GM18909 (cell line): ENCODE measurements at regions not wholly inside any gene's neighbourhood (a gene's known extent, or its start where the extent isn't known, plus 50 kb on each side); places are given as distances from the start of the nearest gene placed in this dataset.

ENCODE experiments used
- ATAC-seq: cut with Tn5 transposase; IDR thresholded peaks from one replicate; pipeline ENCODE4 v1.9.1; 2021; ENCODE audit warnings: mild to moderate bottlenecking; ENCODE audit not compliant: unreplicated experiment, poor library complexity

GRCh38 chr5:4042311-4042710 lies 446.7 kb downstream of the IRX1 start:
- no peak for ATAC-seq

- no peak for ATAC-seq
Observed at GRCh38 chr5:4043135-4043534, 447.5 kb downstream of the IRX1 start.

- no peak for ATAC-seq
Observed at GRCh38 chr5:4044881-4045280, 449.2 kb downstream of the IRX1 start.

- no peak for ATAC-seq
Observed at GRCh38 chr5:4048398-4048797, 452.8 kb downstream of the IRX1 start.

GRCh38 chr5:4050203-4050602 lies 454.6 kb downstream of the IRX1 start:
- ATAC-seq, result no peak

GRCh38 chr5:4053136-4053535 lies 457.5 kb downstream of the IRX1 start:
- no peak for ATAC-seq

GRCh38 chr5:4054092-4054491 lies 458.5 kb downstream of the IRX1 start:
- ATAC-seq, result no peak

GRCh38 chr5:4058899-4059298 lies 463.3 kb downstream of the IRX1 start:
- no peak for ATAC-seq

GRCh38 chr5:4065472-4066320 lies 470.1 kb downstream of the IRX1 start:
- no peak for ATAC-seq

GRCh38 chr5:4068171-4068570 lies 472.5 kb downstream of the IRX1 start:
- no peak for ATAC-seq

- no peak for ATAC-seq
Observed at GRCh38 chr5:4078544-4078943, 482.9 kb downstream of the IRX1 start.

GRCh38 chr5:4079831-4080230 lies 484.2 kb downstream of the IRX1 start:
- ATAC-seq, result no peak

- no peak for ATAC-seq
Observed at GRCh38 chr5:4080370-4080769, 484.7 kb downstream of the IRX1 start.

- no peak for ATAC-seq
Observed at GRCh38 chr5:4081059-4081458, 485.4 kb downstream of the IRX1 start.

GRCh38 chr5:4081466-4081865 lies 485.8 kb downstream of the IRX1 start:
- ATAC-seq, result no peak

GRCh38 chr5:4082966-4083564 lies 487.4 kb downstream of the IRX1 start:
- ATAC-seq, result no peak

GRCh38 chr5:4083591-4084337 lies 488.1 kb downstream of the IRX1 start:
- no peak for ATAC-seq

- no peak for ATAC-seq
Observed at GRCh38 chr5:4086081-4086480, 490.4 kb downstream of the IRX1 start.

GRCh38 chr5:4087110-4087509 lies 491.5 kb downstream of the IRX1 start:
- ATAC-seq, result no peak

- no peak for ATAC-seq
Observed at GRCh38 chr5:4089087-4089486, 493.5 kb downstream of the IRX1 start.

- ATAC-seq, result no peak
Observed at GRCh38 chr5:4093236-4093635, 497.6 kb downstream of the IRX1 start.
